ENCODE measurements at regions not wholly inside any gene's neighbourhood (a gene's known extent, or its start where the extent isn't known, plus 50 kb on each side); places are given as distances from the start of the nearest gene placed in this dataset.

DNA sequence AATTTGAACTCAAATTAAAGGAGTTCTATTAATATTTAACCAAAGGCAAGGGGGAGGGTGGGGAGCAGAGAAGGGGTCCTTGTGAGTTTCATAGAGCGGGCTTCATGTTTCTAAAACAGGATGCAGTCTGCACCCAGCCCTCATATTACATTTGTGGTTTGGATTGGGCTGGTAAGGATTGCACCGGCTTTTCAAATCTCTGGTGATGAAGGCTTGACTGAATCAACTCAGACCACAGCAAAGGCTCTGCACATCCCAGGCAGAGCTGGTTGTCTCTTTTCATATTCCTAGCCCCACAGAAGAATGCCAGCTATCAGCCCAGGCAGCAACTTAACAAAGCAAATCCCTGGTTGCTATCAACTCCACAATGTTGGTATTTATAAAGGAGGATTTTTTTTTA is 1221.4 kb downstream of the VRK1 start:
- no peak for DNase-seq (ENCODE audit: low read depth)

DNA sequence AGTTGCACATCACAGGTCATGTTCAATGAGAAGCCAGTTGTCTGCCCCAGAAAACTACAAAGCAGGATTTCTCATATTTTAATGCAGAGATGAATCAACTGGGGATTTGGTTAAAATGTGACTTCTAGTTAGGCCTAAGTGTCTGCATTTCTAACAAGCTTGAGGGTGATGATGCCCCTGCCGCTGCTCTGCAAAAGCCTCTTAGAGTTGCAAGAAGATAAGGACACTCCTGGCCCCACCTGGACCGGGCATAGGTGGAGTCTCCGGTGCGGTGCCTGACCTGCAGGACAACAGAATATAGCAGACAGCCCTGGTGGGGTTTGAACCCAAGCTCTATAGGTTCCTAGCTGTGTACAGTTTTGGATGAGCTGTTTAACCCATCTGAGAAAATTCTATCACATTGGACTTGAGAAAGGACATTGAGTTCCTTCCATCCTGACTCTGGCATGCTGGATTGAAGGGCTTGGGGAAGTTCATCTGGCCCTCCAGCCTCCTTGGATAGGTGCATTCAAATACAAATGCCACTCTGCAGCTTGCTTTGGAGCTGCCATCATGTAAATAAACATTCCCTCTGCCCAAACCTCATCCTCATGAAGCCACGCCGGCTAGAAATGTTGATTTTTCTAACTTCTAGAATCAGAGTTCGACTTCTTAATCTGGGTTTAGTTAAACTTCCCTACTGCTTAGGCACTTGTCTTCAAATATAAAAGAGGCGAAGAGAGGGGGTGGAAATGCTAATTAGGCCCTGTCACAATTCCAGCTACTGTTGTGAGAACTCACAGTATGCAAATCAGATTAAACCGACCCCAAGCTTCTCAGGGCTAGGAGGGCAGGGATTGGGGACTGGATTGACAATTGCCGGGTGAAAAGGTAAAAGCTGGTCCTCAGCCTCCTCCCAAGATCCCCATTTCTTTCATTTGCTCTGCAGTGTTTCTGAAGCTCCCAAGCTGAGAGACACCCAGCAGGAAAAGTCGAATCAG is 1225.6 kb downstream of the VRK1 start:
- no peak for DNase-seq (ENCODE audit: low read depth)

DNA sequence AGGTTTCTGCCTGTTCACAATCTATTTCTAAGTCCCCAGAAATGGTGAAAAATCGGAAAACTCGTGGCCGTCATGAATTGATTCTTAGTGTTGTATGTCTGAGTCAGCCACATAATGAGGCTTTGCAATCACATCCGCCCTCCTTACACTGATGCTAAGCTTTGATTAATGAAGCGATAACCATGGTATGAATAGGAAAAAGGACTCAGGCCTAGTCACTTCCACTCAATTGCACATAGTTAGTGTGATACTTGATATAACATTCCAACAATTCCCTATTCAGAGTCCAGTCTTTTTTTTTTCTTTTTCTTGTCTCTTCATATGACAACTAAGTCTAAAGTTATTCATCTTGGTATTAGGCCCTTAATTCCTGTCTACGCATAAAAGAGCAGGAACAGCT is 1231.0 kb downstream of the VRK1 start:
- DNase-seq (ENCODE audit: low read depth) = no peak

DNA sequence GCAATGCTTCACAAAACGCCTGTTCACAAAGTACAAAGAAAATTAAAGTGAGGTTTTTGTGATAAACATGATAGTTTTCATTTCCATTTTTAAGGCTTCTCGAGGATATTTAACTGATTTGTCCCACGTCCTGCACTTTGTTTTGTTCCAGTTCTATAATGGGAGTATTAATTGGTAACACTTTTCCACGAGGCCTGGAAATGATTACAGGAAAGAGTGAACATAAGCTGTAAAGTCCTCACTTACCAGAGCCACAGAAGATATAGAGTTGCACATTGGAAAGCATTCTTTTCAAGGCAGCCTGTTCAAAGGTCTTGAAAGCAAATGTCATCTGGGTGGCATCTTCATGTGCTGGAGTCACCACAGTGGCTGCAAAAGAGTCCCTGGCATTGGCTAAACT is 1236.6 kb downstream of the BCL11B start:
- no peak for DNase-seq (ENCODE audit: low read depth)

DNA sequence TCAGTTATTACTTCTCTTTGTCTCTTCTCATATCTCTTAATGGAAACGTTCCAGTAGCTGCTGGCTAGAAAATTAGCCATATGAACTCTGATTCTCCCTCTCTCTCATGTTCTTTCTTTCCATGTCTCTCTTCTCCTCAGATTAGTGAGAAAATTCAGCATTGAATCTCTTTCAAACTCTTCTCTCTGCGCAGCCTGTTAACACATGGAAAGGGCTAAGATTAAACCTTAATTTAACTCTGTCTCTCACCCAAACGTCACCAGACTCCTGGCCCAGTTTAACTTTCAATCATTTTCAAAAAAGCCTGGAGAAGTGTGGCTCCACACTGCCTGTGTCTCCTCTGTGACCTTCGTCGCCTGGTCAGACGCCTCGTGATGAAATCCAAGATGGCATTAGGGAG is 1234.2 kb downstream of the BCL11B start:
- no peak for DNase-seq (ENCODE audit: low read depth)

DNA sequence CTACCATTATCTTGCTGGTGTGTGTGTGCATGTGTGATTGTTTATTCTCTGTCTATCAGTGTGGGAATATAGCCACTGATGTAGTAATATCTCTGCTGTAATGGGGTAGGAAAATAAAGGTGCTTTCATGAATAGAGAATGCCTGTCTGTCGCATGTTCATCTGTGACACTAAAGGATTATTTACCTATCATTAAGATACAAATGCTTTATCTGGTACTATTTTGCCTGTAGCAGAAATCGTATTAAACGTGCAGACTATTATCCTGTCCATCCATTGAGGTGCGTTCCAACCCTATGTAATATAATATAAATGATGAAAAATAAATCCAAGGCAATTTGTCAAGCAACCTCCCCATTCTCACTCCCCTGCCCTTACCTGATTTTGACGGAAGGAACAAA is 1215.1 kb downstream of the BCL11B start:
- DNase-seq (ENCODE audit: low read depth) = no peak

DNA sequence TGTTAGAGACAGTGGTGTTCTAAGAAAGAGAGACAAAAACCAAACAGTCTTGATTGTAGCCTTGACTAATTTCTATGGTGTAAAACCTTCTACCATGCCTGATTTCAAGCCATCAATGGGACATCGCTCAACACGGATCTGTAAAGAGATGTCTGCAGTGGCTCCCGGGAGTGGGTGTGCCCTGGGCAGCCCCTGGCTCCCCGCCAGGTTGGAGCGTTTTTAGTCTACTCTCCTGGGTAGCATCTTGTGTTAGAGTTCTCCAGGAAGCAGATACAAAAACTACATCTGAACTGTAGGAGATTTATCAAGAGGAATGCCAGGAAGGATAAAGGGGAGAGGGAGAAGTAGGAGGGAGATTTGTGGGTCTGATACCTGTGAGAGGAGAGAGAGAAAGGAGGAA is 1212.9 kb downstream of the BCL11B start:
- DNase-seq (ENCODE audit: low read depth) = no peak

DNA sequence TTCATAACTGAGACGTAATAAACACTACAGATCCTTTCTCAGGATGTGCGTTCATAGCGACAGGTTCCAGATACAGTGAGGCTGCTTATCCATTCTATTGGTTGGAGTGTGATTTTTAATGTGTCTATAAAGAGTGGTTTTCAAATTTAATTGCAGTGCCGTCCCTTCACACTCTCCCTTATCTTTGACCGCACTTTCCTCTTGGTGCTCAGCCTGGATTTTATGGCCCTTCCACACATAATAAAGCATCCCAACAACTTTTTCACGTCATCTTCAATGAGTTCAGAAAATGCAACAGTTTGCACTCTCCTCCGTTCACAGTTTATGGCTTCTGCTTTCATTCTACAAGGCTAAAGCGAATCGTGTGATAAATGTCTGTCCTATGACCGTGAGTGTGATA is 1209.9 kb downstream of the BCL11B start:
- no peak for DNase-seq (ENCODE audit: low read depth)

DNA sequence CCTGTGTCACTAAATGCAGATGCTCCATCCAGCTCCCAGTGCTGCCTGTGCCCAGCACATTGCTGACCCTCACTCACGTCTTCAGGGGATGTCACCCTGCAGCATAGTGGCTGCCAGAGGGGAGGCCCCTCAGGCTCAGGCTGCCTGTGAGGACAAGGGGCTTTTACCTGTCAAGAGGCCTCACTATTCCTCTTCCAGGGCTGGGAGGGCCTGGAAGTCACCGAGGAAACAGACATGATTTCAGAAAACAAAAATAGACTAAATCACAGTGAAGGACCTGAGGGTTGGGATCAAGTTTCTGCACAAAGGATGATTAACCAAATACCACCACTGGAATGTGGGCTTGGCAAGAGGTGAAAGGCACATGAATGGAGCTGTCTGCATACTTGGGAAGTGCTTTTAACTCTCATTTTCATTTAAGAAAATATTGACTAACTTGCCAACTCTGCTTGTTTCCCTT is 1202.3 kb downstream of the BCL11B start:
- DNase-seq (ENCODE audit: low read depth) = no peak

DNA sequence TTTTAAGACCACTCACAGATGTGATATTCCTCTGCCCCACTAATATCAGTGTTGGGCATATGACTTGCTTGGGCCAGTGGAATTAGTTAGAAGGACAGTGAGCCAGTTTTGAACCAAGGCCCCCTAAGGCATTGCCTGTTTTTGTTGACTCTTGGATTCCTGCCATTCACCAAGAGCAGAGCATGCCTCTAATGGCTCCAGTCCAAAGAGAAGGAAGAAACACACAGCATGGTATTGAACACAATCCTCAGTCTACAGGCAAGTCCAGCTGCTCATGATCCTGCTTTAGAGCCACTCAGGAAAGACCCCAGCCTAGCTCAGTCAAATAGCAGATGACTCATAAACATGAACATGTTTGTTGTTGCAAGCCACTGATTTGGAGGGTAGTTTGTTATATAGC is 1201.5 kb downstream of the BCL11B start:
- no peak for DNase-seq (ENCODE audit: low read depth)

DNA sequence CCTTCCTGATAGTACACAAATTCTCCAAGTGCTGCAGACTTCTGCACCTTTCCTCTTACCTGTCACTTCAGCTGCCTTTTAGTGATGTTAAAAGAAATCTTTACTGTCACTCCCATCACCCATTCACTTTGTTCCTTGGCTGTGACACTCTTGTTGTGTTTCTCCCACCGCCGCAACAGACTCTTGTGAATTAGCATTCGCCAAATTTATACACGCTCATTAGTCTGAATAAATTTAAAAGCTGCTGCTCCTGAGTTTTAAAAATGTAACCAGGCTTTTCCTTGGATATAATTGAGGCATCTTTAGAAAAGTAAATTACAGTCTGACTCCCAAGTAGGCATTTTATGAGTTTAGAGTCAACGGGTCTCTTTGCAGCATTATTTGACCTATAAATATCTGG is 1197.9 kb downstream of the BCL11B start:
- DNase-seq (ENCODE audit: low read depth) = no peak

DNA sequence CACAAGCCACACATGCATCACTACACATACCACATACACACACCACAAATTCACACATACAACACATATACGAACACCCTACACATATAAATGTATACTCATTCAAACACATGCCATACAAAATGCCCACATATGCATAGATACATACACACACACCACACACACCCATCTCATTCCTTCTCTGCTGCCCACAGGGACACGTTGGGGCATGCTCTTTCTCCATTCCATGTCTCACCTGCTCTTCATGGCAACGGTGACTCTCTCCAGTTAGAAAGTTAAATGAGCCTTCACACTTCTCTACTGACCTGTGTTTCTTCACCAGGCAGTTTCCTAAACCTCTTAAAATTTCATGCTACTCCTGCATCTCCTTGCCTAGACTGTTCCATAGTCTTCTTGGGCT is 1194.8 kb downstream of the BCL11B start:
- DNase-seq (ENCODE audit: low read depth) = no peak

DNA sequence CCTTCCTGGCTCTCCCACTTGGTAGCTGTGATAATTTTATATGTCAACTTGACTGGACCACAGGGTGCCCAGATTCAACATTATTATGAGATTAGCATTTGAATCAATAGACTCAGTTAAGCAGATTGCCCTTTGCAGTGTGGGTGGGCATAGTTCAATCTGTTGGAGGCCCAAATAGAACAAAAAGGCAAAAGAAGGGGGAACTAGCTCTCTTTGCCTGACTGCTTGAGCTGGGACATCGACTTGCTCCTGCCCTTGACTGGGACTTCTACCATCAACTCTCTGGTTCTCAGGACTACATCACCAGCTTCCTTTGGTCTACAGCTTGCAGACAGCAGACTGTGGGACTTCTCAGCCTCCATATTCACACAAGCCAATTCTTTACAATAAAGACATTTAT is 1189.2 kb downstream of the BCL11B start:
- DNase-seq (ENCODE audit: low read depth) = no peak

DNA sequence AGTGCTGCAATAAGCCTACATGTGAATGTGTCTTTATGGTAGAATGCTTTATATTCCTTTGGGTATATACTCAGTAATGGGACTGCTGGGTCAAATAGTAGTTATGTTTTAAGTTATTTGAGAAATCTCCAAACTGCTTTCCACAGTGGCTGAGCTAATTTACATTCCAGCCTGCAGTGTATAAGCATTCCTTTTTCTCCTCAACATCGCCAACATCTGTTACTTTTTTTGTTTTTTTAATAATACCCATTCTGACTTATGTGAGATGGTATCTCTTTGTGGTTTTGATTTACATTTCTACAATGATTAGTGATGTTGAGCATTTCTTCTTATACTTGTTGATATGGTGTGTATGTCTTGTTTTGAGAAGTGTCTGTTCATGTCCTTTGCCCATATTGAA is 1186.2 kb downstream of the BCL11B start:
- DNase-seq (ENCODE audit: low read depth) = no peak

DNA sequence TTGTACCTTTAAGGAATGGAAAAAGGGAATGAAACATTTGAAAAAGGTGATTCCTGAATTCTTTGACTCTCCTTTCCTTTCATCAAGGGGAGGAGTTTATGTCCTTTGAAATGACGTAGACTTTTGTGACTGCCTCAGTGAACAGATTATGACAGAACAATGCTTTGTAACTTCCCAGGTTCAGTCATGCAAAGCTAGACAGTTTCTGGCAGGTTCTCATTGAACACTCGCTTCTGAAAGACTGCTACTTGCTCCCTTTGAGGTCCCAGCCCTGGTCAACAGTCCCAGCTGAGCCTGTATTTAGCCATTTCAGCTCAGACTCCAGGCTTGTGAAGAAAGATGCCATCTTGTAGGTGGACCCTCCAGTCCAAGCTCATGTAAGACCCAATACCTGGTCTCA is 1178.9 kb downstream of the BCL11B start:
- no peak for DNase-seq (ENCODE audit: low read depth)

DNA sequence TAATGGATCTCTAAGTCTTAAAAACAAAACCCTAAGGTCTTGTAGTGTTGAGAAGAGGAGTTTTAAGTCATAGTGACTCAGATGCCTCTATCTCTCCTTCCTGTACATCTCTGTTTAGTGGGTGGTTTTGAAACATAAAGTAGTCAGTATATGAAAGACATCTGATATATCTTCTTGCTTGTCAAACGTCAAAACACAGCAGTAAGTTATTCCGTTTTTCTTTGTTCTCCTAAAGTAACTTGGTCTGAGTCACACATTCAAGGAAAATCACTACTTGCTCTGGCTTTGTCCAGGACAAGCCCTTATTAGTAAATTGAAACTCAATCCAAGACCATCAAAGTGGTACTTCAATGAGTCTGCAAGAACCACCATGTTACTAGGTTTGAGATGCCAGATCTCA is 1172.5 kb downstream of the BCL11B start:
- no peak for DNase-seq (ENCODE audit: low read depth)

DNA sequence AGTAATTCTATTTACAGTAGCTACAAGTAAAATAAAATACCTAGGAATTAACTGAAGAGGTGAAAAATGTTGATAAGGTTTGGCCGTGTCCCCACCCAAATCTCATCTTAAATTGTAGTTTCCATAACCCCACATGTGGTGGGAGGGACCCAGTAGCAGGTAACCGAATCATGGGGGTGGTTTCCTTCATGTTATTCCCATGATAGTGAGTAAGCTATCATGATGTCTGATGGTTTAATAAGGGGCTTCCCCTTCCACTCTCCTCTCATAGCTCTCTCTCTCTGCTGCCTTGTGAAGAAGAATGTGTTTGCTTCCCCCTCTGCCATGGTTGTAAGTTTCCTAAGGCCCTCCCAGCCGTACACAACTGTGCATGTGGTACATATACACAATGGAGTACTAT is 1170.7 kb downstream of the BCL11B start:
- no peak for DNase-seq (ENCODE audit: low read depth)

DNA sequence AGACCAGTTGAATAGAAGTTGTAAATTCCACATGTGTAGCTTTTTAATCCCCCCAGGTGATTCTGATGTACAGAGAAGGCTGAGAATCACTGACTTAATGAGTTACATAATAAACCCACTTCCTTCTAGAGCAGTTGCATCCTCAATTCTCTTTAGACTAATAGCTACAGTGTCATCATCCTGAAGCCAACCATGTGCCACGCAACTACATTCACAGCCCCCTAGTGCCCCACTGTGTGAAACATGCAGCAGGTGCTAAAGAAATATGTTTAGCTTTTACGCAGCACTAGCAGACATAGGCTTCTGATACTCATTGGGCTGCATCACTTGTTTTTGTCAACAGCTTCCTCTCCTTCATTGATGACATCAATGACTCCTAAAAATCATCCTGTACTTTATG is 1168.3 kb downstream of the BCL11B start:
- DNase-seq (ENCODE audit: low read depth) = no peak

DNA sequence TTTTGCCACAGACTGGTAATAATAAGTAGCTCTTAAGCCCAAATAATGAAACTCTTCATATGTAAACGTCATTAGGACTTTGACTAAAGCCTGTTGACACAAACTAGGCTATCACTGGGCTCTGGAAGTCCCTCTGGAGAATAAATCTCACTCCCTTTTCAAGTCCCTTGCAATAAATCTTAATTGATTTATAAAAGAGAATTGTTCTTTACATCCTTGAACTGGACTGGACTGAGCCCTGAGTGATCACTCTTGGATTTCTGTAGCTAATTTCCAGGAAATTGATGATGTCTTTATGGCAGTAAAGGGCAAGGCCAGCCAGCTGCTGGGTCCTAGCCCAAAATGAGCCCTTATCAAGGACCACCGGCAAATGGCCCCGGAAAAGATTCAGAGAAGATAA is 1162.7 kb downstream of the BCL11B start:
- DNase-seq (ENCODE audit: low read depth) = no peak

DNA sequence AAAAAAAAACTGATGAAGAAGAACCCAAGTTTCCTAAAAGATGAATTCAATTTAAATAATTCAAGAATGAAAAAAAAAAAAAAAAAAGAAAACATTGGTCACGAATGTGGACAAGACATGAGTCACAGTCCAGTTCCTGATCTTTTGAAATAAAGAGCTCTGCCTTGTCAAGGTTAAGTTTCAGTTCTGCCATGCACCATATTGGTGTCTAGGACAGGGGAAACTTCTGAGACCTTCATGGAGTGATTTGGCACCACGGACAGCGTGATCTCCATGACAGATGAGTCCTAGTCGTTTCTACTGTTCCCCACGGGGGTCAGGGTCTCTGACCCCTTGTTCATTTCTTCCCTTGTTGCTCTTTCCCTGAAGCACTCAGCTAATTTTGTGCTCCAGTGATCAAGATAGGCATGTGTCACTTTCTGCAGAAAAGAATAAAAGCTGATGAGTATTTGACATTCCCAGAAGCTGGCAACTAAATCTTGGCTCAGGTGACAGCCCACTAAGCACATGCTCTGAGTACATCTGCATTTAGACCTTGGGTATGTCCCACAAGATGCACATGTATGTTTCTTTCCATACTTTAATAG is 1159.7 kb downstream of the BCL11B start:
- no peak for DNase-seq (ENCODE audit: low read depth)

DNA sequence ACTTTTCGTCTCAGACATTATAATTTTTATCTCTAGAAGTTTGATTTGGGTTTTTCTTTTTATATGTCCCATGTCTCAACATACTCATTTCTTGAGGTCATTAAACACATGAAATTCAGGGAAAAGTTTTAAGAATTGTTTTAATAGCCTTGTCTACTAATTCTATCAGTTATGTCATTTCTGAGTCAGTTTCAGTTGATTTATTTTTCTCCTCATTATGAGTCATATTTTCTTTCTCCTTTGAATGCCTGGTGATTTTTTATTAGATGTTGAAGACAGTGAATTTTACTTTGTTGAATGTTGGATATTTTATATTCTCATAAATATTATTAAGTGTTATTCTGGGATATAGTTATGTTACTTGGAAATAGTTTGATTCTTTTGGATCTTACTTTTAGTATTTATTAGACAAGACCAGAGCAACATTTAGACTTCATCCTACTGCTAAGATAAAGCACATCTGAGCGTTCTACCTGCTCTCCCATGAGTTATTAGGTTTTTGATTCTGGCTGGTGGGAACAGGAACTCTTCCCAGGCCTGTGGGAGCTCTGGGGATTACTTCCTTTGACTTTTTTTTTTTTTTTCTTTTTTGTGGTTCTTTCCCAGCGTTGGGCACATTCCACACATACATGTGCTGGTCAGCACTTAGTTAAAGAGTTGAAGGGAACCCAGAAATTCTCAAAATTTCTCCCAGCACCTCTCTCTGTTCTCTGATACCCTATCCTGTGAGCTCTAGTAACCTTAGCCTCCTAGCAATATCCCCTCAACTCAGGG is 1157.7 kb downstream of the BCL11B start:
- DNase-seq (ENCODE audit: low read depth) = no peak

DNA sequence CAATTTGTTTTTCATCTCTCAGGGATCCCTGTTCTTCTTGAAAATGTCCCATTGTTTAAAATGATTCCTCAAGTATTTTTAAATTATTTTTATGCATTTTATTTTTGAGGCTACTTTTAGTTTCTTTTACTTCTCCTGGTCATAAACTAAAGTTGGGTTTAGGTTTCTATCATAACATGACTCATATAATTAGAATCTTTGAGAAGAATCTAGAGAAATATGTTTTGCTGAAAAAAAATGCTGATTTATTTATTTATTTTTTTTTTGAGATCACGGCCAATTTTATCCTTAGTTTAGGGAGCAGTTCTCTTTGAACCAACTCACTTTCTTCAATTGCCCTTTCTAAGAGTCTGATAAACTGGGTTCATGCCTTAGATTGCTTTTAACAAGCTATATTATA is 1157.1 kb downstream of the BCL11B start:
- no peak for DNase-seq (ENCODE audit: low read depth)

DNA sequence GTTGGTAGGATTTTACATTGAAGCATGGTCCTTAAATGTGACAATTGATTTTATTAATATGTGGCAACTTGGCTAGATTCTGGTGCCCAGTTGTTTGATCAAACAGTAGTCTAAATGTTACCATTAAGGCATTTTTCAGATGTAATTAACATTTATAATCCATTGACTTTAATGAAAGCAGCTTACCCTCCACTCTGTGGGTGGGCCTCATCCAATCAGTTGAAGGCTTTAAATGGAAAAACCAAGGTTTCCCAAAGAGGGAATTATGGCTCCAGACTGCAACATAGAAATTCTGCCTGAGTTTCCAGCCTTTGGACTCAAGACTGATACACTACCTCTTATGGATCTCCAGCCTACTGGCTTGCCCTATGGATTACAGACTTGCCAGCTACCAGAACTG is 1153.2 kb downstream of the BCL11B start:
- no peak for DNase-seq (ENCODE audit: low read depth)
